ENCODE measurements at regions not wholly inside any gene's neighbourhood (a gene's known extent, or its start where the extent isn't known, plus 50 kb on each side); places are given as distances from the start of the nearest gene placed in this dataset.

- TF ChIP-seq CTCF (IDR thresholded peaks at IDR 0.05) (no peak), POLR2A (IDR thresholded peaks at IDR 0.05) (no peak)
Measured at GRCh38 chr2:57119141-57119540, 927.5 kb upstream of the VRK2 start.

Measured in esophagus squamous epithelium (tissue), 4 donors.